Right renal cortex interstitium (tissue), 3 donors: ENCODE measurements at regions not wholly inside any gene's neighbourhood (a gene's known extent, or its start where the extent isn't known, plus 50 kb on each side); places are given as distances from the start of the nearest gene placed in this dataset.
"Not testable (repeated sequence)": the region's sequence is repeated elsewhere in the genome, so short reads cannot be mapped to it uniquely, and the experiment has no call there.

Experiments
- DNase-seq, 3 donors: peaks; one replicate each; pipeline ENCODE4 v3.0.0-alpha.2; 2013; ENCODE audit warnings: low read depth in 3 of 3, low spot score in 2 of 3

DNA sequence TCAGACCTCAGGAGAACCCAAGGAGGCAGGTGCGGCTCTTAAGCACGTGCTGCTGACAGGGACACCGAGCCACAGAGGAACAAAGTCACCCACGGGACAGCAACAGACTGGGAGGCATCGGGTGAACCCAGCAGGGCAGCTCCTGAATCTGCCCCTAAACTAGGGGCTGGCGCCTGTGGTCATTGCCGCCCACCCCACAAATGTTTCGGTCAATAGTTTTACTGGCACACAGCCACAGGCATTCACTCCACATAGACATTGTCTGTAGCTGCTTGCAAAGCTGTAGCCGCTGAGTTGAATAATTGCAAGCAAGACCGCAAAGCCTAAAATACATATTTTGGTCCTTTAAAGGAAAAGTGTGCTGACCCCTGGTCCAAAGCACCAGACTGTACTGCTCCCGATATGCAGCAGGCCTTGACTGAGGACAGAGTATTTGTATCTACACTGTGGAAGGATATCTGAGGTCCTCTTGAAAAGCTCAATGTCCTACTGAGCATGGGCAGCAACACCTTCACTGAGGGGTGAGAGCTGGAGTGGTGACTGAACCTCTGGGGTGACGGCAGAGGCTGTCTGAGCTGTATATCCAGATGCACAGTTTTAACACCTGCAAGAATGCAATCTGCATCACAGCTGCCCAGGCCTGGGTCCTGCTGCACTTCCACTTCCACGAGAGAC lies 310.3 kb downstream of the THBS2 start:
- DNase-seq: no peak

DNA sequence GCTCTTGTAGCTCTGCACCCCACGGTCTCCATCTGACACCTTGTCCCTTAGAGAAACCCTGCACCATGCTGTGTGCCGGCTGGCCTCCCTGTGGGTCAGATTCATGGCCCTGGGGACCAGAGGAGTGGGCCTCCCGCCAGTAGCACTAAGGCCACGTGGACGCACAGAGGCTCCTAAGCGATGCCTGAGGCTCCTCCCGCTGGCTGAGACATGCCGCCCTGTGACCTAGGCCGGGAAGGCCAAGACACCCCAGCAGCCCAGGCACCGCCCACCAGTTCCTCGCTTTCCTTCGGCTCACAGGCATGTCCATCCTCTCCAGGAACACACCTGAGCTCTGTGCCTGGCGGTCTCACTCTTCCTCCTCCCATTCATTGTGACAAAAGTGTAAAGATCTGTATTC lies 311.0 kb downstream of the THBS2 start:
- DNase-seq: no peak

DNA sequence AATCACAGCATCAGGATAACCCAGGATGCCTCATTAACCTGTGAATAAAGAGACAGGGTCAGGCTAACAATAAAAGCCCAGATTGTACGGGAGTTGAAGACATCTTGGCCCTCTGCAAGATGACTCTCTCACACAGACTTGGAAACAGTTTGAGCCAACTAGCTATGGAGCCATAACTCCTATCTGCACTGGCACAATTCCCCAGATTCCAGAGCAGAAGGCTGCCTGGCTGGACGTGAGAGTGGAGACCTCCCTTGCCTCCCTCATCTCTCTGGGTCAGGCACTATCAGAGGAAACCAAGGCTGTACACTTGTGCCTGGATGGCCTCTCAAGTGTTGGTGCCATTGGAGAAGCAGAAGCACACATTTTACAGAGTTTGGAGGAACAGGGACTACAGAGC lies 312.6 kb downstream of the THBS2 start:
- no peak for DNase-seq

DNA sequence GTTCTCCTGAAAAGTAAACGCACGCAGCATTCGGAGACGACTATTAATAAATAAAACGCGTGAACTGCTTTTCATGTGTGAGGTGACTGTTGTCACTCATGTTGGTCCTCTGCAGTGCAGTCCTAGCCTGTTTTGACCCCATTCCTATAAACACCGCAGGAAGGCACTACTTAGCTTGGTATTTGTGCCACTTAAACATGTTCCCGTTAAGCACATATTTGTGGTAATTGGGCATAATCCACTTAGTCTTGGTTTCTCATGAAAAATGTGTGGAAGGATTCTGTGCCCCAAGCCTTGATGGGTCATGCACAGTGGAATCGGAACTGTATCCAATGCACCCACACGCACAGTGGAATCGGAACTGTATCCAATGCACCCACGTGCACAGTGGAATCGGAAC lies 313.9 kb downstream of the THBS2 start:
- no peak for DNase-seq

DNA sequence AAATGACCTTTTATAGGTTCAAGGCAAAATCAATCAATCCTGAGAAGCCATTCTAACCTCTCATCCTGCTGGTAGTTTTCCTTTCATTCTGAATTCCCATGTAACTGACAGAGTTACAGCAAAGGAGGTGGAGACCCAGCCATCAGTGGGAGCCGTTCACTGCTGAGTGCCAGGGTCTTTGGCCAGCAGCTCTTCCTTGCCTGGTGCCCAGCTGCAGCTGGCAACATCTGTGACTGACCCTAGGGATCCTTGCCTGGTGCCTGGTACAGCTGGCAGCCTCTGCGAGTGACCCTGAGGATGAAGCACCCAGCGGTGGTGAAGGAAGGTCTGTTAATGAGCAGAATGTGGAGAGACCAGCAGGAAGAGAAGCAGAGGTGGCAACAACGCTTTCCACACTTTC lies 314.6 kb downstream of the THBS2 start:
- DNase-seq: no peak

DNA sequence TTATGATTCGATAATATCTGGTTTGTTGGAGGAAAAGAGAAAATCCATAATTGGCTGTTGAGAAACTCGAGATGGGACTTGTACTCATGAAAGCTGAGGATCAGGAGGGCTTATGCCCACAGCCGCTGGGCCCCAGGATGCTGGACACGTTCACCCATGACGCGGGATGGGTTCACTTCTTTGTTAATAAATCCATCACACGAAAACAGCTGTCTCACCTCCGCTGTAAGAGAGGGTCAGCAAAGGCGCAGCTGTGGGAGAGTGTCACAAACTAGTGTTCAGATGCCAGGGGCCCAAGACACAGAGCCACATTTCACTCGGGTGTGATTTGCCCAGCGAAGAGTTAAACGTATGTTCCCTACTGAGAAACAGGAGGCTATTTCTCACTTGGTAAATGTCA lies 315.1 kb downstream of the THBS2 start:
- DNase-seq: no peak

DNA sequence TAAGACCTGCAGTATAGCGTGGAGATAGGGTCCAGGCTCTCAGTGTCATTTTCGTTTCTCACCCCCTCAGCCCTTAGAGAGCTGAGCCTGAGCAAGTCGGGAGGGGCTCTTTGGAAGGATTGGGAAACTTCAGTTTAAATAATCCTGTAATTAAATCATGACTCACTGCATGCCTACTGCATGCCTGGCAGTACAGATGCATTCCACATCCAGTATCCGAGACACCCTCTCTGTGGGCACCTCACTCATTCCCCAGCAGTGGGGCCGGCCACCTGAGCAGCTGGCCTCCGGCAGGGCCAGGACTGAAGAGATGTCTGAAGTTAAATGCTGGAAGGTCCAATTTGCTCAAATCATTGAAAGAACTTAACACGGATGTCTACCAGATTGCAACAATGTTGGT lies 316.6 kb downstream of the THBS2 start:
- DNase-seq: no peak

DNA sequence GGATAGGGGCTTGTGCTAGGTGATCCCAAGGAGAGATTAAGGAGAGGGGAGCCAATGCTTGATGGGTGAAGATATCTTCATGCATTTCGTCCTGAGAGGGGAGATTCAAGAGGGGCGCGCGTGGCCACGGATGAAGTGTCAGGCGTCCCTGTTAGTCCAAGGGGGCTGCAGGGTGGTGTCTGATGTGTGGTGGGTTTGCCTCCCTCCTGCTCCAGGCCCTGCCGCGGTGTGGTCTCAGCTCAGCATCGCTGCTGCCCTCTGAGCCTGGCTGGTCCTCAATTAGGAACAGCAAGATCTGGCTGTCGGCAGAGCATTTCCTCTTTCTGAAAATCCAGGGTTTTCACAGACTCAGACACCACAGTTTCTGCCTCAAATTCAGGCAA lies 318.0 kb downstream of the THBS2 start:
- DNase-seq: no peak

DNA sequence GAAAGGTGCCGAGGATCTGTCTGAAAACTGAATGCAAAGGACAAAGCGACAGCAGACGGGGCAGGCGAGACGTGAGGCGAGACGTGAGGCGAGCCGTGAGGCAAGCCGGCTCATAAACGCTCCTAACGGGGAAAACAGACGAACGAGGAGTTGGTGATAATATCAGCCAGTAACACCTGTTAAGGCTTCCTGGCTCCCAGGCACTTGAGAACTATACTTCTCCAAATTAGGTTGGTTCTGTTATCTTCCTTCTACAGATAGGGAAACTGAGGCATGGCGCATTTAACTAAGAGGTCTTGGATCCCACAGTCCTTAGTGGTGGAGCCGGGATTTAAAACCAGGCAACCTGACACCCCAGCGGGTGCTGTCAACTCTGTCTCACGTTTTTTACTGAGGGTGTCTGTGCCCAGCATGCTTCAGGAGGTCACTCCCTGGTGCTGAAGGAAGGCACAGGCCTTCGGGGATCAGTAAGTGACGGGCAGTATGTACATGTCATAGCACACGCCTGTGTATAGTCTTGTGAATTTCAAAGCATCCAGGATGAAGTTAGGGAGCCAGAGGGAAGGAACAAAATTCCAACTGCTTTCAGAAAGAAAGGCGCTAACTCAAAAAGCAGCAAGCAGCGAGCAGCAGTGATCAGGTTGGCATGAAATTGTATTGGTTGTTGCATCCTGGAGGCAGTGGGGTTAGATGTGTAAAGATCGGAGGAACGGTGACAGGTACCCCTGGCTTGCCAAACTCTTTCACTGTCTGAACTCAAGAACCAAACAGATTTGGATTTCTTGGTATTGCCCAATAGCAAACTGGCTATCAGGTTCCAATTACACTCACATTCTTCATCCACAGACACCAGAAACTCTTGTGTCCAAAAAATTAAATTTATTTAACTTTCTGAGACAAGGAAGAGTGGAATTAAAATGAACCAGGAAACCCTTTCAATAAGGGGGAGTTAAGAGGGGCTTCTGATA lies 318.7 kb downstream of the THBS2 start:
- no peak for DNase-seq

DNA sequence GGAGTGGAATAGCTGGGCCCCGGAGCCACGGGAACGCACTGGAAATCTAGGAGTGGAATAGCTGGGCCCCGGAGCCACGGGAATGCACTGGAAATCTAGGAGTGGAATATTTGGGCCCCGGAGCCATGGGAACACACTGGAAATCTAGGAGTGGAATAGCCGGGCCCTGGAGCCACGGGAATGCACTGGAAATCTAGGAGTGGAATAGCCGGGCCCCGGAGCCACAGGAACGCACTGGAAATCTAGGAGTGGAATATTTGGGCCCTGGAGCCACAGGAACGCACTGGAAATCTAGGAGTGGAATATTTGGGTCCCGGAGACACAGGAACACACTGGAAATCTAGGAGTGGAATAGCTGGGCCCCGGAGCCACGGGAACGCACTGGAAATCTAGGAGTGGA lies 321.5 kb downstream of the THBS2 start:
- DNase-seq: not testable (repeated sequence)

DNA sequence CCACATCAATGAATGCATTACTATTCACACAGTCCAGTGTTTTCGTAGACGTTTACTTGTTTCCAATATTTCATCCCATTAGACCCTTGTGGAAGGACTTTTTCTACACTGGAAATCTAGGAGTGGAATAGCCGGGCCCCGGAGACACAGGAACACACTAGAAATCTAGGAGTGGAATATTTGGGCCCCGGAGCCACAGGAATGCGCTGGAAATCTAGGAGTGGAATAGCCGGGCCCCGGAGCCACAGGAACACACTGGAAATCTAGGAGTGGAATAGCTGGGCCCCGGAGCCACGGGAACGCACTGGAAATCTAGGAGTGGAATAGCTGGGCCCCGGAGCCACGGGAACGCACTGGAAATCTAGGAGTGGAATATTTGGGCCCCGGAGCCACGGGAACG lies 322.6 kb downstream of the THBS2 start:
- DNase-seq: not testable (repeated sequence)

DNA sequence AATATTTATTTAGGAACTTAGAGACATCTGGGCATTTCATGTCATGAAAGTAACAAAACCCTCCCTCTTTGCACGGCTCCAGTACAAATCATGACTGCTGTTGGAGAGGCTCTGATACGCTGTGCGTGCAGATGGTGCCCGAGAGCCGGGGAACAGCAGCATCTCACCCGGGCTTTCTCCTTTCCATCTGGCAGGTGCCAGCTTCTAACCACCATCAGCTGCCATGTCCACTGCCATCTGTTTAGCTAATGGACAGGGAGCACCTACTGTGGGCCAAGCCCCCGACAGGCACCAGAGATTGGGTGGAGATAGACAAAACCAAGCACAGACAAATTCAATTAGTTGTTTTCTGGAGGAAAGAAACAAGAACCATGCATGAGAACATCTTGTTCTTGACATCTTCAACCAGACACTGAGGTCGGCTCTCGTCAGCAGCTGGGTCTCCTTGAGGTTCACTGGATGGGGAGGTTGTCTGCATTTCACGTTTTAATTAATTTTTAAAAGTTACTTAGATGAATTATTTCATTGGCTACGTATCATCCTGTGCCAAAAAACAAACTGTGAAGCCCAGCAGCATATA lies 323.7 kb downstream of the THBS2 start:
- no peak for DNase-seq

DNA sequence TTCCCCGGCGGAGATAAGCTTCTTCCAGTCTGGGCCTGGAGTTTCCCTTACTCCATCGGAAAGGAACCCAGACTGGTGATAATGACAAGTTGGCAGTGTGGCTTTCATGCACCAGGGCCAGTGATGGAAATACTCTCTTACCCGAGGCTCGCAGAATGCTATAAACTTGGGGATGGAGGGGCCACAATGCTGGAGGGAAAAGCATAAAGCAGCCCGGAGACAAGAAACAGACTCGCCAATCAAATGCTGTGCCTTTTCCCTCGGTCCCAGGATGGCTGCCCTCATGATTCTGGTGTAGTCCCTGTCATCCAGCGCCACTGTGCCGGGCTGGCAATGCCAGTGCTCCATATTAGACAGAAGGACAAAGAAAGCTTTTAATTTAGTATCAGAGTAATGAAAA lies 325.6 kb downstream of the THBS2 start:
- no peak for DNase-seq

DNA sequence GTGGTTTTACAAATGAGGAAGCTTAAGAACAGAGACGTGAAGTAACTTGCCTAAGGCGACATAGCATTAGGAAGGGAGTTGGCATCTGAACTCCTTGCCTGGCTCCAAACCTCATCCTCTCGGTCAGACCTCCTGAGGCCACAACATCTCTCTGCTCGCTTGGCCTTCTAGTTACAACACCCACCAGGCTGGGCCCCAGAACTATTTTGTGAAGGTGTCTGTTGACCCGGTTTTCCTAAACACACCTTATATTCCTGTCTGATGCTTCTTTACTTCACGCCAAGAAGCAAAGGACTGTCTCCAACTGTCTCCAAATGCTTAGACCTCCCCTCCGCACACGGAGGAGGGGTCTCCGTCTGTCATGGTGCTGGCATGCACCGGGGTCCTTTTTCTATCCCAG lies 326.6 kb downstream of the THBS2 start:
- DNase-seq: no peak

DNA sequence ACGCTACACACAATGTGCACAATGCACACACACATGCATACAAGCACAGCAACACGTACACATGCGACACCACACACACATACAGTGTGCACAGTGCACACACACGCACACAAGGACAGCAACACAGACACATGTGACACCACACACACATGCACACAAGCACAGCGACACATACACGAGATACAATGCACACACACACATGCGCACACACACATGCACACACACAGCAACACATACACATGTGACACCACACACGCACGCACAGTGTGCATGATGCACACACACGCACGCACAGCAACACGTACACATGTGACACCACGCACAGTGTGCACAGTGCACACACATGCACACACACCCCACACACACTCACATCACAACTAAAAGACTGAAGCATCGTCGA lies 327.3 kb downstream of the THBS2 start:
- DNase-seq: no peak

DNA sequence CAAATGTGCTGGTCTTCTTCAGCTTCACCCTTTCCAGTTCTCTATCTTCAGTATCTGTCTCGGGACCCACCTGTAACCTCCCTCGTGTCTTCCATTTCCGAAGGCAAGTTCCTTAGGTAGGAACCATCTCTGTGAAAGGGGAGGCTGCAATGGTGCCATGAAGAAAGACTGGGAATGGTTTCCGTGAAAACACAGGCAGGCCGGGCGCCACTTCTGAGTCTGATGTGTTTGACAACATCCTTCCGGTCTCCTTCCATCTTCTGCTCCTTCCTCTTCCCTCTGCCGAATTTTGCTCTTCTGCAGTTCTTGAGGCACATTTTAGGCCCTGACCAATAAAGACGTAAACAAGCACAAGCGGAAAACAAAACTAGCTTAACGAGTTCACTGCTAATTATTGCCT lies 328.0 kb downstream of the THBS2 start:
- DNase-seq: no peak

DNA sequence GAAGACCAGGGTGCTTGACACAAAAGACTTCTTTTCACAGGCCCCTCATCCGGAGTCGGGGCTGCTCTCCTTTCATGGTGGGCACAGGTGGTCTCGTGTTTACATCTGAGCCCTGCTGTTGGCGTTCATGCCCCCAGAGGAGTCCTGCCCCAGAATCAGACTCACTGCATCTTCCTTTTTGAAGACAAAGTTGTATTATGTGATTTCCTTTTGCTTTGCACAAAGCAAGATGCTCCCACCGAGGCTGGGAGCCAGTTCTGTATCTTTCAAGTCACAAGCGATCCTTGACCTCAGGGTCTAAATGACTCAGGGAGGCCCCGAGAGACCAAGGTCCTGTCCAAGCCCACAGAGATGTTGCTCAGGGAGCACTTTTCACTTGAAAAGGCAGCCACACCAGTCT lies 330.5 kb downstream of the THBS2 start:
- DNase-seq: no peak

DNA sequence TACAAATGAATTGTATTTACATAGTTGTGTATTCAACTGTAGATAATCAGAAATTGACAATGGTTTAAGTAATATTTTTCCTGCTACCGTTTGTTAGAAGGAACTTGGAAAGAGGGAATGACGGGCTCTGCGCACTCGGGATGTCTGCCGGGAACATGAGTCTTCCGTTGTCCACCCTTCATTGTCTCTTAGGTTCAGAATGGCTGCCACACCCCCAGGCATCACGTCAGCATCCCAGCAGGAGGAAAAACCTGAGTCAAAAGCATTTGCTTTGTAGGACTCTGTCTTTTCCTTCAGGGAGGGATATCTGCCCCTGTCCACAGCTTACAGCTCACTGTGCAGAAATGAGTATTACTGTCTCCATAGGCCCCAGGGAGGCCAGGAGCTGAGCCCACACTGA lies 331.2 kb downstream of the THBS2 start:
- DNase-seq: no peak

DNA sequence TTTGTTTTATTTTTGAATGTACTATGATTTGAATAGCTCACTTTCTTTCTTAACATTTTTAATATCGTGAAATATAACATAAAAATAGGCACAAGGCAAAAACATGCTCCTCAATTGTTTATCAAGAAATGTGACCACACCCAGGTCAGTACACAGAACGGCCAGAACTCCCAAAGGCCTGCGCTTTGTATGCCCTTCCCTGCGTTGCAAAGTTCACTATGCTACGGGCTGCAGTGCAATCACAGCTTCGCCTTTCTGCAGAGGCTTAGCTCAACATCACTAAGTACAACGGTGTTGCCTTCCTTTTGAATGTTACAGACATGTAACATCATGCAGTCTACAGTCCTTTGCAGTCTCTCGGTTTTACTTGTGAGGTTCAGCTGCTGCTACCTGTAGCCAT lies 333.4 kb downstream of the THBS2 start:
- no peak for DNase-seq

DNA sequence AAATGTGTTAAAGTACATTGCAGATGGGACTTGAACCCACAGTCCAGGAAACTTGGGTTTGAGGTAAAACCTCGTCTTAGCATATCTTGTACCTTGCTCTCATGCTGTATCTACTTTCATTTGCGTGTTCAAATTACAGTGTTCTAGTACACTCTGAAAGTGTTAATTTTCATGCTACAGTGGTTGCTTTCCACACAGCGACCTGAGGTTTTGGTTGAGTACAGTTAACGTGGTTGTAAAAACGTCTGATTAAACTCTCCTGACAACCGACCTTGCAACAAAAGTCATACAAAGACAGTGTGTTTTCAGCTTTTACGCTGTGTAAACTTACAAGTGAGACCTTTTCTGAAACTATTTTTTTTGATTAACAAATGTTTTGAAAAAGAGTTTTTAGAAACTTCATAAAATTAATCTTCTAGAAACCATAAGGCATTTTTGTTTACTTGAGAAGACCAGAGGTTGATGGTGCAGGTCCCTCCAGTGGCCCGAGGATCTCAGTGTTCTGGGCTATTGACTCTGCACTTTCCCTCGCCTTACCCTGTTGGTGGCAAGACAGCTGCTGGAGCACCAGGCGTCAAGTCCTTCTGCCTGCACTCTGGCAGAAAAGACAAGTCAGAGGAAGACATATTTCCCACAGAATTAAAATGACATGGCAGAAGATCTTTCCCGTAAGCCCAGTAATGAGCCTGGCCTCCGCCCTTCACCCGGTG lies 334.0 kb downstream of the THBS2 start:
- peak in 1 of 3 donors; percentile 29 for DNase-seq

DNA sequence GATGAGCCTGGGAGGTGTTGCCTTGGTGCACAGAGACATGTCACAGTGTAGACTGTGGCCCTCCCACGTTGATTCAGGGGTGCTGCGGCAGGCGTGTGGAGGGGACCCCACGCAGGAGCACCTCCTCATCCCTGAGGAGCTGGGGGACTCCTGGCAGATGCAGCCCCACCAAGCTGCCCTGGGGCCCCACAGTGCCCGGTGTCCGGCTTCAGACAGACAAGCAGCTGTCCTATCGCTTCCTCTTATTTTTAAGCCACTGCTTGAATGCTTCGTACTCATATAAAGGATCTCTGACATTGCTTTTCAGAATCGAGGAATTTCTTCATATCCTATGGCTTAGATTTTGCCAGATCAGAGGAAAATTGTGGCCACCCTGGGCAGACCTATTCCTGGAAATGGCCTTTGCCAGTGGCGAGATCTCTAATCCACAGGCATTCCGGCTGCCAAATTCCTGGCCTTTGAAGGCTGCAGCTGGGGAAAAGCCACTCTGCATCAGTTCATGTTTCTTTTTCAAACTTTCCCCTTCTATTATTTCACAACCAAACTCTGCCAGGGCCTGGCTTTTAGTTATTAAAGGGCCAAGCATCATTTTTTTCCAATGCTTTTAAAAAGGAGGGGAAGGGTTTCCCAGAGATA lies 337.0 kb downstream of the THBS2 start:
- DNase-seq: no peak
